Peyer's patch (tissue), 4 donors: ENCODE measurements at regions not wholly inside any gene's neighbourhood (a gene's known extent, or its start where the extent isn't known, plus 50 kb on each side); places are given as distances from the start of the nearest gene placed in this dataset.

Experiments
- DNase-seq, 3 donors: peaks; one replicate each; pipeline ENCODE4 v3.0.0-alpha.2; 2017 to 2019
- H3K27ac ChIP-seq, 4 donors: fragments of 200-600 bp; sonication (generic); one replicate each; pipeline ENCODE4 v1.5.1; 2016 to 2019
- H3K27me3 ChIP-seq, 2 donors: fragments of 200-600 bp; sonication (generic); one replicate each; pipeline ENCODE4 v1.5.1; 2019
- H3K36me3 ChIP-seq, 3 donors: fragments of 200-600 bp; sonication (generic); one replicate each; pipeline ENCODE4 v1.5.1; 2016 to 2019
- H3K4me1 ChIP-seq, 4 donors: fragments of 200-600 bp; sonication (generic); one replicate each; pipeline ENCODE4 v1.5.1; 2016 to 2019
- H3K4me3 ChIP-seq, 4 donors: fragments of 200-600 bp; sonication (generic); 1 replicate in 3 of 4; 2 replicates in 1 of 4; pipeline ENCODE4 v1.5.1; 2016 to 2019; ENCODE audit warnings: mild to moderate bottlenecking in 1 of 4
- H3K9me3 ChIP-seq, 4 donors: fragments of 200-600 bp; sonication (generic); one replicate each; pipeline ENCODE4 v1.5.1; 2016 to 2019; ENCODE audit warnings: mild to moderate bottlenecking in 1 of 4
- CTCF ChIP-seq, 6 experiments: fragments of 450-650 bp in 4 of 6; fragments of 200-600 bp in 2 of 6; sonication (generic) in 1 of 6; IDR thresholded peaks; one replicate each; pipeline ENCODE4 v1.5.1; 2017 to 2019; ENCODE audit warnings: antibody characterized with exemption in 6 of 6, mild to moderate bottlenecking in 3 of 6, moderate library complexity in 1 of 6
- POLR2A ChIP-seq, 2 donors: fragments of 450-650 bp; IDR thresholded peaks; one replicate each; pipeline ENCODE4 v1.5.1; 2017; ENCODE audit warnings: antibody characterized with exemption in 2 of 2, mild to moderate bottlenecking in 2 of 2, moderate library complexity in 2 of 2

GRCh38 chr4:156073976-156074375 is 120.3 kb upstream of the CTSO start:
- Histone ChIP-seq H3K9me3 (no peaks in the 10 kb centered on the region), H3K4me1 (no peaks in the 10 kb centered on the region), H3K27me3 (no peaks in the 10 kb centered on the region), H3K4me3 (no peak overlapping the region), H3K36me3 (no peaks in the 10 kb centered on the region), H3K27ac (no peak overlapping the region)
- no peak for TF ChIP-seq POLR2A (IDR thresholded peaks at IDR 0.05)
- TF ChIP-seq CTCF (IDR thresholded peaks at IDR 0.05): no peak
- no peak for DNase-seq

GRCh38 chr4:156060661-156061060 is 107.0 kb upstream of the CTSO start:
- no peak overlapping the region for H3K4me3 ChIP-seq
- H3K9me3 ChIP-seq: no peaks in the 10 kb centered on the region
- H3K36me3 ChIP-seq: no peaks in the 10 kb centered on the region
- H3K27me3 ChIP-seq: no peaks in the 10 kb centered on the region
- DNase-seq: no peak
- no peak overlapping the region for H3K27ac ChIP-seq
- TF ChIP-seq POLR2A (IDR thresholded peaks at IDR 0.05) (no peak), CTCF (IDR thresholded peaks at IDR 0.05) (no peak)
- no peaks in the 10 kb centered on the region for H3K4me1 ChIP-seq

- Histone ChIP-seq H3K36me3 (no peaks in the 10 kb centered on the region), H3K27ac (no peak overlapping the region), H3K4me3 (no peak overlapping the region), H3K9me3 (no peaks in the 10 kb centered on the region), H3K4me1 (no peaks in the 10 kb centered on the region), H3K27me3 (no peaks in the 10 kb centered on the region)
- DNase-seq: no peak
- TF ChIP-seq POLR2A (IDR thresholded peaks at IDR 0.05) (no peak), CTCF (IDR thresholded peaks at IDR 0.05) (no peak)
Measured at GRCh38 chr4:156053174-156053573, 99.5 kb upstream of the CTSO start.

- TF ChIP-seq CTCF (IDR thresholded peaks at IDR 0.05): no peak
- Histone ChIP-seq H3K4me3 (no peak overlapping the region), H3K27ac (no peak overlapping the region), H3K9me3 (no peaks in the 10 kb centered on the region), H3K4me1 (no peaks in the 10 kb centered on the region), H3K27me3 (no peaks in the 10 kb centered on the region), H3K36me3 (no peaks in the 10 kb centered on the region)
- no peak for DNase-seq
Measured at GRCh38 chr4:156052116-156052515, 98.5 kb upstream of the CTSO start.

- no peaks in the 10 kb centered on the region for H3K9me3 ChIP-seq
Measured at GRCh38 chr4:156038772-156039171, 85.1 kb upstream of the CTSO start.

GRCh38 chr4:156036496-156036895 is 82.8 kb upstream of the CTSO start:
- no peak for DNase-seq
- Histone ChIP-seq H3K4me3 (no peak overlapping the region), H3K27me3 (no peaks in the 10 kb centered on the region), H3K27ac (no peak overlapping the region), H3K9me3 (no peaks in the 10 kb centered on the region), H3K36me3 (no peaks in the 10 kb centered on the region), H3K4me1 (no peaks in the 10 kb centered on the region)
- TF ChIP-seq CTCF (IDR thresholded peaks at IDR 0.05) (no peak), POLR2A (IDR thresholded peaks at IDR 0.05) (no peak)

More at GRCh38 chr4:156038772-156039171, 85.1 kb upstream of the CTSO start:
- H3K27ac ChIP-seq: no peak overlapping the region
- no peak overlapping the region for H3K4me3 ChIP-seq
- no peaks in the 10 kb centered on the region for H3K36me3 ChIP-seq
- no peak for DNase-seq
- H3K4me1 ChIP-seq: no peaks in the 10 kb centered on the region
- no peaks in the 10 kb centered on the region for H3K27me3 ChIP-seq
- TF ChIP-seq POLR2A (IDR thresholded peaks at IDR 0.05): no peak
